ENCODE measurements at regions not wholly inside any gene's neighbourhood (a gene's known extent, or its start where the extent isn't known, plus 50 kb on each side); places are given as distances from the start of the nearest gene placed in this dataset.

DNA sequence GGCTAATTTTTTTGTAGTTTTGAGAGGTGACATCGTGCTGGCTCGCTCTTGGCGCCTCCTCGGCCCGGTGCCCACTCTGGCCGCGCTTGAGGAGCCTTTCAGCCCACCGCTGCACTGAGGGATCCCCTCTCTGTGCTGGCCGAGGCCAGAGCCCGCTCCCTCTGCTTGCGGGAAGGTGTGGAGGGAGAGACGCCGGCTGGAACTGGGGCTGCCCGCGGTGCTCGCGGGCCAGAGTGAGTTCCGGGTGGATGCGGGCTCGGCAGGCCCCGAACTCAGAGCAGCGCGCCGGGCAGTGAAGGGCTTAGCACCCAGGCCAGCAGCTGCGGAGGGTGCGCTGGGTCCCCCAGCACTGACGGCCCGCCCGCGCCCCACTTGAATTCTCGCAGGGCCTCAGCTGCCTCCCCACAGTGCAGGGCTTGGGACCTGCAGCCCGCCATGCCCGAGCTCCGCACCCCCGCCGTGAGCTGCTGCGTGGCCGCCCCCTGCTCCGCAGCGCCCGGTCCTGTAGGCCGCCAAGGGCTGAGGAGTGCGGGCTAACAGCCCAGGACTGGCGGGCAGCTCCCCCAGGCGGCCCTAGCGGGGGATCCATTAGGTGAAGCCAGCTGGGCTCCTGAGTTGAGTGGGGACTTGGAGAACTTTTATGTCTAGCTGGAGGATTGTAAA is 113.2 kb upstream of the ZSWIM2 start:
- TF ChIP-seq CTCF (IDR thresholded peaks at IDR 0.05 in 2 of 3, conservative IDR thresholded peaks at IDR 0.05 in 1 of 3; ENCODE audit: insufficient read depth in 2 of 3, low read depth in 1 of 3, low read length in 3 of 3) = no peak
- no peak for TF ChIP-seq PHF20 (IDR thresholded peaks at IDR 0.05; ENCODE audit: partially characterized antibody)
- TF ChIP-seq STAT6 (CRISPR knock-in tag; IDR thresholded peaks at IDR 0.05) = no peak
- TF ChIP-seq HLTF (IDR thresholded peaks at IDR 0.05) = no peak
- TF ChIP-seq NRF1 (conservative IDR thresholded peaks at IDR 0.05 in 1 of 2, IDR thresholded peaks at IDR 0.05 in 1 of 2) = no peak
- no peak for TF ChIP-seq TGIF2 (CRISPR knock-in tag; IDR thresholded peaks at IDR 0.05)

Measured in K562 (cell line).